Endothelial cell of umbilical vein (primary cell): ENCODE measurements at regions not wholly inside any gene's neighbourhood (a gene's known extent, or its start where the extent isn't known, plus 50 kb on each side); places are given as distances from the start of the nearest gene placed in this dataset.
"Not testable (repeated sequence)": the region's sequence is repeated elsewhere in the genome, so short reads cannot be mapped to it uniquely, and the experiment has no call there.

ENCODE experiments used
- BruUV-seq: library from RNA; stranded (reverse); fragments of 400-500 nt; replicated peaks from 2 replicates; lab custom pipeline; 2021; lab: Mats Ljungman, UMichigan
- CTCF ChIA-PET: fragments of 300-600, 350-600 bp; sonication (Branson Sonifier 250); formaldehyde crosslinking; loops from one replicate; lab custom pipeline; 2021; ENCODE audit warnings: antibody characterized with exemption, inconsistent platforms; lab: Charles Lee
- POLR2A ChIA-PET: fragments of 300-600, 350-600 bp; sonication (Branson Sonifier 250); formaldehyde crosslinking; loops from one replicate; lab custom pipeline; 2021; ENCODE audit warnings: antibody characterized with exemption, inconsistent platforms; lab: Charles Lee
- DNase-seq: peaks from one replicate; pipeline ENCODE4 v3.0.0-alpha.2; 2011; ENCODE audit warnings: low read depth, low spot score
- FAIRE-seq: peaks from 2 replicates; lab custom pipeline; 2011; peaks lifted over from hg19 to GRCh38; lab: Jason Lieb, UNC
- H2AFZ ChIP-seq: 2 replicates; pipeline ENCODE4 v1.6.0; 2012; ENCODE audit warnings: low read depth, low read length, control low read depth, inconsistent platforms
- H3K27ac ChIP-seq: 2 replicates; pipeline ENCODE4 v1.5.1; 2011; ENCODE audit warnings: low read depth, mild to moderate bottlenecking, control low read depth, low read length, moderate library complexity; ENCODE audit not compliant: insufficient read depth
- H3K27me3 ChIP-seq, 2 experiments: 2 replicates each; pipeline versions ENCODE4 v1.6.0 to v1.6.1; 2011; ENCODE audit warnings: low read length in 2 of 2, mixed read lengths in 1 of 2; ENCODE audit not compliant: control insufficient read depth in 2 of 2, insufficient read depth in 2 of 2
- H3K36me3 ChIP-seq, 2 experiments: 2 replicates in 1 of 2; 3 replicates in 1 of 2; pipeline ENCODE4 v1.5.1; 2011; ENCODE audit warnings: low read length in 2 of 2, mild to moderate bottlenecking in 1 of 2, moderate library complexity in 1 of 2; ENCODE audit not compliant: control insufficient read depth in 2 of 2, insufficient read depth in 2 of 2; ENCODE audit errors: extremely low read depth in 1 of 2
- H3K4me1 ChIP-seq: 3 replicates; pipeline ENCODE4 v1.5.1; 2011; ENCODE audit warnings: mild to moderate bottlenecking, low read length; ENCODE audit not compliant: control insufficient read depth, insufficient read depth; ENCODE audit errors: extremely low read depth
- H3K4me2 ChIP-seq: 2 replicates; pipeline ENCODE4 v1.6.1; 2011; ENCODE audit warnings: low read length, control low read depth, mixed read lengths; ENCODE audit not compliant: insufficient read depth
- H3K4me3 ChIP-seq, 3 experiments: fragments of 200-600 bp in 1 of 3; sonication (generic), shearing (Covaris generic) in 1 of 3; replicated peaks in 1 of 3; 2 replicates each; pipeline ENCODE4 v1.5.1; 2011 to 2016; ENCODE audit warnings: control low read depth in 3 of 3, low read length in 3 of 3, mild to moderate bottlenecking in 2 of 3, inconsistent platforms in 1 of 3, low read depth in 1 of 3, moderate library complexity in 1 of 3; ENCODE audit not compliant: insufficient read depth in 1 of 3
- H3K79me2 ChIP-seq: 2 replicates; pipeline ENCODE4 v1.6.0; 2012; ENCODE audit warnings: low read length, inconsistent platforms; ENCODE audit not compliant: control insufficient read depth, insufficient read depth
- H3K9ac ChIP-seq: replicated peaks from 2 replicates; pipeline ENCODE3; 2011; ENCODE audit warnings: low read length, control low read depth; ENCODE audit not compliant: insufficient read depth; ENCODE audit errors: extremely low read depth
- H3K9me1 ChIP-seq: replicated peaks from 3 replicates; pipeline ENCODE4 v1.6.0; 2011; ENCODE audit warnings: mild to moderate bottlenecking, low read length; ENCODE audit not compliant: control insufficient read depth, insufficient read depth; ENCODE audit errors: extremely low read depth
- H3K9me3 ChIP-seq: replicated peaks from 2 replicates; pipeline ENCODE4 v1.5.1; 2012; ENCODE audit warnings: low read length, inconsistent platforms; ENCODE audit not compliant: control insufficient read depth, insufficient read depth
- H4K20me1 ChIP-seq: replicated peaks from 2 replicates; pipeline ENCODE3; 2011; ENCODE audit warnings: mild to moderate bottlenecking, low read length; ENCODE audit not compliant: control insufficient read depth, insufficient read depth; ENCODE audit errors: extremely low read depth
- EZH2 ChIP-seq: IDR thresholded peaks from 2 replicates; pipeline ENCODE4 v1.6.1; 2012; ENCODE audit warnings: borderline replicate concordance, low read depth, mild to moderate bottlenecking, moderate library complexity, low read length, inconsistent platforms; ENCODE audit not compliant: severe bottlenecking
- FOS ChIP-seq: IDR thresholded peaks from 2 replicates; pipeline ENCODE4 v1.6.1; 2011; ENCODE audit warnings: mild to moderate bottlenecking, low read length, moderate library complexity, borderline replicate concordance; ENCODE audit not compliant: insufficient read depth
- GATA2 ChIP-seq: IDR thresholded peaks from 2 replicates; pipeline ENCODE4 v1.7.0; 2011; ENCODE audit warnings: low read depth, mild to moderate bottlenecking, moderate library complexity, mixed read lengths, low read length; ENCODE audit not compliant: insufficient read length, insufficient read depth
- JUN ChIP-seq: IDR thresholded peaks from 2 replicates; pipeline ENCODE4 v1.6.1; 2011; ENCODE audit warnings: borderline replicate concordance, low read depth; ENCODE audit not compliant: insufficient read length, insufficient read depth
- MYC ChIP-seq: IDR thresholded peaks from one replicate; pipeline ENCODE4 v1.6.1; 2011; ENCODE audit warnings: mild to moderate bottlenecking, low read depth, low read length
- POLR2A ChIP-seq: IDR thresholded peaks from 2 replicates; pipeline ENCODE4 v1.6.1; 2012; ENCODE audit warnings: low read depth, mild to moderate bottlenecking, control low read depth, low read length
- POLR2AphosphoS5 ChIP-seq: IDR thresholded peaks from 2 replicates; pipeline ENCODE4 v1.6.1; 2012; ENCODE audit warnings: low read depth, mild to moderate bottlenecking, control low read depth, low read length, moderate library complexity; ENCODE audit not compliant: insufficient read depth
- dilution Hi-C: fragments of 300-500 bp; cut with MboI; formaldehyde crosslinking; loops from one replicate; pipeline ENCODE4 v1.15.0; 2019; ENCODE audit warnings: low sequenced_read_pairs; ENCODE audit not compliant: extremely low pct_ligation_motif_present
- intact Hi-C: fragments of 100-400 bp; cut with micrococcal nuclease; formaldehyde crosslinking; loops from one replicate; pipeline ENCODE4 v1.10.0; 2022
- TF ChIP-seq, protein P1 (sequence below), 2 donors: IDR thresholded peaks; 1 replicate in 1 of 2; 2 replicates in 1 of 2; pipeline ENCODE4 v1.5.1; 2011; ENCODE audit warnings: low read length in 2 of 2, mild to moderate bottlenecking in 2 of 2, moderate library complexity in 2 of 2, control low read depth in 1 of 2, inconsistent platforms in 1 of 2, low read depth in 1 of 2; ENCODE audit not compliant: insufficient read depth in 1 of 2; ENCODE audit errors: extremely low read depth in 1 of 2
- TF ChIP-seq, protein P2 (sequence below): IDR thresholded peaks from 2 replicates; pipeline ENCODE4 v1.6.1; 2011; ENCODE audit not compliant: insufficient read depth, insufficient read length

DNA sequence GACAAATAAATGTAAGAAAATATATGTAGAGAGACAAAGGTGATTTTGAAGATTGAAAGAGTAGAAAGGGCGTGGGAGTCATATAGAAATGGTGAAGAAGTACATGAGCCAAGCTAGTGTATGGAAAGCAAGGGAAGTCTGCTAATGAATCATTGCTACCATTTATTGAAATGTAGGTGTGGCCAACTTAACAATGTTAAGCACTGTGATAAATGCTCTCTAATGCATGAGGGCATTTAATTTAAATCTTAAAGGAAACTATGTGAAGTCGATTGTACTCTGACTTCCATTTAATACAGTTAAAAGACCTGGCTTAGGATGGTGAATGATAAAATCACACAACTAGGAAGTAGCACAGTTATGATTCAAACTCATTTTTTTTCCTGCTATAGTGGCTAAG is 219.9 kb downstream of the CASP12 start:
- Histone ChIP-seq H3K36me3 (no peaks in the 10 kb centered on the region), H3K27me3 (no peaks in the 10 kb centered on the region), H3K4me1 (no peaks in the 10 kb centered on the region), H3K9me3 (no peaks in the 10 kb centered on the region), H2AFZ (no peak overlapping the region), H3K4me2 (no peak overlapping the region), H3K4me3 (no peak overlapping the region), H3K9ac (no peak overlapping the region), H4K20me1 (no peaks in the 10 kb centered on the region), H3K79me2 (no peaks in the 10 kb centered on the region), H3K27ac (no peak overlapping the region), H3K9me1 (no peaks in the 10 kb centered on the region)
- DNase-seq = peak; percentile 43
- TF ChIP-seq GATA2 (no peak), POLR2AphosphoS5 (no peak), MYC (no peak), EZH2 (no peak), FOS (no peak), JUN (no peak), POLR2A (no peak)
- TF ChIP-seq, protein P1, sequence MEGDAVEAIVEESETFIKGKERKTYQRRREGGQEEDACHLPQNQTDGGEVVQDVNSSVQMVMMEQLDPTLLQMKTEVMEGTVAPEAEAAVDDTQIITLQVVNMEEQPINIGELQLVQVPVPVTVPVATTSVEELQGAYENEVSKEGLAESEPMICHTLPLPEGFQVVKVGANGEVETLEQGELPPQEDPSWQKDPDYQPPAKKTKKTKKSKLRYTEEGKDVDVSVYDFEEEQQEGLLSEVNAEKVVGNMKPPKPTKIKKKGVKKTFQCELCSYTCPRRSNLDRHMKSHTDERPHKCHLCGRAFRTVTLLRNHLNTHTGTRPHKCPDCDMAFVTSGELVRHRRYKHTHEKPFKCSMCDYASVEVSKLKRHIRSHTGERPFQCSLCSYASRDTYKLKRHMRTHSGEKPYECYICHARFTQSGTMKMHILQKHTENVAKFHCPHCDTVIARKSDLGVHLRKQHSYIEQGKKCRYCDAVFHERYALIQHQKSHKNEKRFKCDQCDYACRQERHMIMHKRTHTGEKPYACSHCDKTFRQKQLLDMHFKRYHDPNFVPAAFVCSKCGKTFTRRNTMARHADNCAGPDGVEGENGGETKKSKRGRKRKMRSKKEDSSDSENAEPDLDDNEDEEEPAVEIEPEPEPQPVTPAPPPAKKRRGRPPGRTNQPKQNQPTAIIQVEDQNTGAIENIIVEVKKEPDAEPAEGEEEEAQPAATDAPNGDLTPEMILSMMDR (IDR thresholded peaks at IDR 0.05; ENCODE audit: extremely low read depth in 1 of 2, insufficient read depth in 1 of 2, low read depth in 1 of 2, low read length in 2 of 2) = no peak
- TF ChIP-seq, protein P2, sequence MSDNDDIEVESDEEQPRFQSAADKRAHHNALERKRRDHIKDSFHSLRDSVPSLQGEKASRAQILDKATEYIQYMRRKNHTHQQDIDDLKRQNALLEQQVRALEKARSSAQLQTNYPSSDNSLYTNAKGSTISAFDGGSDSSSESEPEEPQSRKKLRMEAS = no peak
- POLR2A ChIA-PET = no interaction called here
- dilution Hi-C loops (no loop called here), intact Hi-C loops (no loop called here)
- no TSS peak for BruUV-seq
- CTCF ChIA-PET = no interaction called here
- FAIRE-seq = no peak

DNA sequence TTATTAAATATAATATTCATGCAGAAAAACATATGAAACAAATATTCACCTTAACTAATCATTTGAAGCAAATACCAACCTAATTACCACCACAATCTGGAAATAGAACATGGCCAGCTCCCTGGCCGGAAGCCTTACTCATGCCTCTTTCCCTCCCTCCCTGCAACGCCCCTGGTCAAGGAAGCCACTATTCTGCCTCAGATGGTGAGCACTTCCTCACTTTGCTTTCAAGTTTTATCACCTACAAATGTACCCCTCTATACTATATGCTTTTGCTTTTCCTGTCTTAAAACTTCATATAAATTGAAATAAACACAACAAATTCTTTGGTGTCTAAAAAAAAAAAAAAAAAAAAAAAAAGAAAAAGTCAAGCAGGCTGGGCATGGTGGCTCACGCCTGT is 221.2 kb downstream of the CASP12 start:
- H3K79me2 ChIP-seq, intact Hi-C loops, H3K4me1 ChIP-seq, H3K4me3 ChIP-seq, H3K9me3 ChIP-seq, POLR2A ChIA-PET, CTCF ChIA-PET, H3K4me2 ChIP-seq, H3K27me3 ChIP-seq, H2AFZ ChIP-seq, H3K9me1 ChIP-seq, H3K9ac ChIP-seq, DNase-seq, H4K20me1 ChIP-seq, H3K36me3 ChIP-seq, H3K27ac ChIP-seq, BruUV-seq, dilution Hi-C loops: not testable (repeated sequence)
- FAIRE-seq = peak; percentile 77
